GM10248 (cell line): ENCODE measurements at regions not wholly inside any gene's neighbourhood (a gene's known extent, or its start where the extent isn't known, plus 50 kb on each side); places are given as distances from the start of the nearest gene placed in this dataset.

ENCODE experiments used
- CTCF ChIA-PET: fragments of 300-600 bp; sonication (Branson Sonifier 250); formaldehyde crosslinking; extraction: SDS; loops from one replicate; lab custom pipeline; 2021; ENCODE audit warnings: antibody characterized with exemption; lab: Yijun Ruan, JAX
- POLR2A ChIA-PET: fragments of 350-650 bp; sonication (Branson Sonifier 250); formaldehyde crosslinking; extraction: SDS; loops from one replicate; lab custom pipeline; 2020; ENCODE audit warnings: antibody characterized with exemption; lab: Yijun Ruan, JAX
- DNase-seq: peaks from one replicate; pipeline ENCODE4 v3.0.0; 2012; ENCODE audit errors: extremely low spot score
- CTCF ChIP-seq: IDR thresholded peaks from 2 replicates; pipeline ENCODE4 v1.5.1; 2012; ENCODE audit warnings: mild to moderate bottlenecking, low read depth; ENCODE audit errors: extremely low read depth, missing control alignments, control extremely low read depth

- no peak for TF ChIP-seq CTCF
- CTCF ChIA-PET = interaction anchor here (1.7 kb wide), 1 partner anchor 17 kb away, joined by 5 read pairs; no protein-coding TSS in a partner anchor
- POLR2A ChIA-PET = no interaction called here
- no peak for DNase-seq
Observed at GRCh38 chr2:11969774-11970173, 223.3 kb downstream of the LPIN1 start.

- no peak for DNase-seq
- ChIA-PET POLR2A (no interaction called here), CTCF (interaction anchor here (1.2 to 1.6 kb wide), 2 partner anchors 8 to 9 kb away, joined by 3 to 5 read pairs; no protein-coding TSS in a partner anchor)
- no peak for TF ChIP-seq CTCF
Observed at GRCh38 chr2:11974573-11974972, 228.1 kb downstream of the LPIN1 start.

GRCh38 chr2:11975373-11975772 is 228.9 kb downstream of the LPIN1 start:
- no peak for DNase-seq
- ChIA-PET POLR2A (no interaction called here), CTCF (interaction anchor here (1.2 to 1.6 kb wide), 2 partner anchors 10 to 11 kb away, joined by 3 to 5 read pairs; no protein-coding TSS in a partner anchor)
- no peak for TF ChIP-seq CTCF

- ChIA-PET CTCF (interaction anchor here (1.2 kb wide), 1 partner anchor 10 kb away, joined by 3 read pairs; no protein-coding TSS in a partner anchor), POLR2A (no interaction called here)
- no peak for TF ChIP-seq CTCF
- DNase-seq = no peak
Observed at GRCh38 chr2:11976073-11976472, 229.6 kb downstream of the LPIN1 start.

- no peak for TF ChIP-seq CTCF
- no peak for DNase-seq
- ChIA-PET POLR2A (no interaction called here), CTCF (interaction anchor here (1.6 to 2.6 kb wide), 3 partner anchors 8 to 15 kb away, joined by 4 to 10 read pairs (median 5); no protein-coding TSS in a partner anchor)
Observed at GRCh38 chr2:11977766-11978524, 231.5 kb downstream of the LPIN1 start.

GRCh38 chr2:11980809-11981208 is 234.4 kb downstream of the LPIN1 start:
- ChIA-PET POLR2A (no interaction called here), CTCF (interaction anchor here (1.5 kb wide), 1 partner anchor 19 kb away, joined by 4 read pairs; no protein-coding TSS in a partner anchor)
- DNase-seq = no peak
- no peak for TF ChIP-seq CTCF
